ENCODE measurements at regions not wholly inside any gene's neighbourhood (a gene's known extent, or its start where the extent isn't known, plus 50 kb on each side); places are given as distances from the start of the nearest gene placed in this dataset.

DNA sequence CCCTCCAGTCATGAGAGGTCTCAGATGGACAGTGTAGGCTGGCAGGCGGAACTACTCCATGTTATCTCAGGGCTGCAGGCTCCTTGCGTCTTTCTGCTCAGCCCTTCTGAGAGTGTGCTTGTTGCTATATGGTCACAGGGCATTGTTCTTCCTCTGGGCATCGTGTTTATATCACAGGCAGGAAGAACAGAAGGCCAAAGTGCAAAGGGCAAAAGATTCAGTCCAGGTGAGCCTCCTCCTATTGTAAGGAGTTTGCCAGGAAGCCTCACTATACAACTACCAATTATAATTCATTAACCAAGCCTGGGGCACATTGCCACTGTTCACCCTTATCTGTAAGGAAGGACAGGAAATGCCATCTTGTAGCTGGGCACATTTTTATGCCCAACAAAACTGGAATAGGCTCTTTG is 195.5 kb upstream of the KITLG start:
- TF ChIP-seq, protein P1, sequence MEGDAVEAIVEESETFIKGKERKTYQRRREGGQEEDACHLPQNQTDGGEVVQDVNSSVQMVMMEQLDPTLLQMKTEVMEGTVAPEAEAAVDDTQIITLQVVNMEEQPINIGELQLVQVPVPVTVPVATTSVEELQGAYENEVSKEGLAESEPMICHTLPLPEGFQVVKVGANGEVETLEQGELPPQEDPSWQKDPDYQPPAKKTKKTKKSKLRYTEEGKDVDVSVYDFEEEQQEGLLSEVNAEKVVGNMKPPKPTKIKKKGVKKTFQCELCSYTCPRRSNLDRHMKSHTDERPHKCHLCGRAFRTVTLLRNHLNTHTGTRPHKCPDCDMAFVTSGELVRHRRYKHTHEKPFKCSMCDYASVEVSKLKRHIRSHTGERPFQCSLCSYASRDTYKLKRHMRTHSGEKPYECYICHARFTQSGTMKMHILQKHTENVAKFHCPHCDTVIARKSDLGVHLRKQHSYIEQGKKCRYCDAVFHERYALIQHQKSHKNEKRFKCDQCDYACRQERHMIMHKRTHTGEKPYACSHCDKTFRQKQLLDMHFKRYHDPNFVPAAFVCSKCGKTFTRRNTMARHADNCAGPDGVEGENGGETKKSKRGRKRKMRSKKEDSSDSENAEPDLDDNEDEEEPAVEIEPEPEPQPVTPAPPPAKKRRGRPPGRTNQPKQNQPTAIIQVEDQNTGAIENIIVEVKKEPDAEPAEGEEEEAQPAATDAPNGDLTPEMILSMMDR (IDR thresholded peaks at IDR 0.05; ENCODE audit: control extremely low read depth, extremely low read depth, low read depth, missing control alignments), result no peak
- ChIA-PET POLR2A (no interaction called here), CTCF (no interaction called here)
- no peak for DNase-seq (ENCODE audit: extremely low spot score)

DNA sequence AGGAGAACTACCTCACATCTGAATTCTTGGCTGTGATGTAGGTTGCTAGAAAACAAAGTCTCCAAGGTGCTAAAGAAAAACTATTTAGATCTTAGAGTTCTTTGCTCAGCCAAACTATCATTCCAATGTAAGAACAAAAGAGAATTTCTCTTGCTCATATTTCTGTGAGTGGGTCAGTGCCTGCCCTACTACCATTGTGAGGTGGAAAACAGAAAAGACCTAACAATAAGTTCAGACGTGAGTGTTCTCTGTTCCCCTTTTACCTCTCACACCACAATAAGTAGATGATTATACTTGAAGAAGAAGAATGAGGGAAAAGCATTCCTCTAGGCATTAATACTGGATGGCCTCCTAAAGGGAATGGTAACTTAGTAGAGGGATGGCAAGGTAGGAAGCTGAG is 187.4 kb upstream of the KITLG start:
- CTCF ChIA-PET, result interaction anchor here (1.3 kb wide), 1 partner anchor 17 kb away, joined by 3 read pairs; no protein-coding TSS in a partner anchor
- TF ChIP-seq, protein P1 (IDR thresholded peaks at IDR 0.05; ENCODE audit: control extremely low read depth, extremely low read depth, low read depth, missing control alignments), result no peak
- POLR2A ChIA-PET, result no interaction called here
- no peak for DNase-seq (ENCODE audit: extremely low spot score)

DNA sequence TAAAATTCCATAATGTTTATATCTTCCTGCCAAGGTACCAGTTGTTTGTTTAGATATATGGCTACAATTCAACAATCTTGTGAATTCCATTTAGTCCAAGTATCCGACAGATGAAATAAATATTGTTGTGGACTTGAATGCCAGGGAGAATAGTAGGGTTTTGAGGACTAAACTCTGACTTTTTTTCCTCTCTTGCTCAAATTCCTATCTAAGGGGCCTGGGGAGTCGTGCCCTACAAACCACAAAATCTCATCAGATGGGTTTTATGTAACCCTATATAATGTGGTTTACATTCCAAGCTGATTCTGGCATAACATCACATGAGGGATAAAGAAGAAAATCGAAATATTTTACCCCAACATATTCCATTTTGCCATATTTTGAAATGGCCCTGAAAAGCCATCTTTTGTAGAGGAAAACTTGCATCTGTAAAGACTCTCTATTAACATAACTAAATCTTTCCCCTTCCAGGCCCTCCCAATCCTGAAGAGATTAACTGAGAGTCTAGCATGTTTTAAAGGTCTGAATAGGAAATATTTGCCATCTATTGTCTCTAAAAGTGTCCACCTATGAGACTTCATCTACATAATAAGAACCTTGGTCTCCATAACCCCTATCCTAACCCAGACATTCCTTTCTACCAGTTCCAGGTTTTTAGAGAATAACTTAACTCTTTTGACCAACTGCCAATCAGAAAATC is 184.7 kb upstream of the KITLG start:
- ChIA-PET POLR2A (no interaction called here), CTCF (no interaction called here)
- no peak for DNase-seq (ENCODE audit: extremely low spot score)
- TF ChIP-seq, protein P1 (IDR thresholded peaks at IDR 0.05; ENCODE audit: control extremely low read depth, extremely low read depth, low read depth, missing control alignments), result no peak

DNA sequence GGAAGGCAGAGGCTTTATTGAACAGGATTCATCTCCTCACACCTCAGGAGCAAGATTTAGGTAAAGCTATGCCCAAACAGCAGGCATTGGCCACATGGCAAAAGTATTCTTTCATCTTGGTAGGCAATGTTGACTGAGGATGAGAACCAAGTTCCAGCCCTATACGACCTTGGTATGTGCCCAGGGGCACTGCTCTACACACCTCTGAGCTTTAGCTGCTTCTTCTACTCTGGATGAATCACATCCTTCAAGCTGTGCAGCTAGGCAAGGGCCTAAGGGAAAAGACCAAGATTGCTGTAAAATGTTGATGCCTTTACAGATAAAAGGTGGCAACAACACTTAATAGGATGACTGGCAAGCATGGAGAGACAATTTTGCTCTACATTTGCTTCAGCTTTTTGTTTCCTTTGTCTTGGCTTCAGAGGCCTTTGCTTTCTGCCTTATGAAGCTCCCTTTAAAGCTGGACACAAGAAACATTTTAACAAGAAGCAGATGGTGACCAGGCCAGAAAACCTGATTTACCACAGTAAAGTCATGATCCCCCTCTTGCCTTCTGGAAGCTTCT is 183.3 kb upstream of the KITLG start:
- ChIA-PET CTCF (interaction anchor here (1.3 kb wide), 1 partner anchor 17 kb away, joined by 3 read pairs; no protein-coding TSS in a partner anchor), POLR2A (no interaction called here)
- TF ChIP-seq, protein P1 (IDR thresholded peaks at IDR 0.05; ENCODE audit: control extremely low read depth, extremely low read depth, low read depth, missing control alignments), result no peak
- no peak for DNase-seq (ENCODE audit: extremely low spot score)

DNA sequence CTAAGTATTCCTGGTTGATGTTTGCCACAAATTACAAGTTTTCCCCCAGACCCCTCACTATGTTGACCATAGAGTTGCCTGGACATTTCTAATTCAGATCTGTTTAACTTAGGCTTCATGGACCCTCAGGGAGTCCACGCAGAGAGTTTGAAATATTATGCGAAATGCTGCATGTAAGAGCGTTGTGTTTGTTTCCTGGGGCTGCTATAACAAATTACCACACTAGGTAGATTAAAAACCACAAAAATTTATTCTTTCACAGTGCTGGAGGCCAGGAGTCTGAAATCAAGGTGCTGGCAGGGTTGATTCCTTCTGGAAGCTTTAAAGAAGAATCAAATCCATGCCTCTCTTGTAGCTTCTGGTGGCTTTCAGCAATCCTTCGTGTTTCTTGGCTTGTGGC is 177.9 kb upstream of the KITLG start:
- ChIA-PET CTCF (no interaction called here), POLR2A (no interaction called here)
- DNase-seq (ENCODE audit: extremely low spot score), result no peak
- TF ChIP-seq, protein P1 (IDR thresholded peaks at IDR 0.05; ENCODE audit: control extremely low read depth, extremely low read depth, low read depth, missing control alignments), result no peak

DNA sequence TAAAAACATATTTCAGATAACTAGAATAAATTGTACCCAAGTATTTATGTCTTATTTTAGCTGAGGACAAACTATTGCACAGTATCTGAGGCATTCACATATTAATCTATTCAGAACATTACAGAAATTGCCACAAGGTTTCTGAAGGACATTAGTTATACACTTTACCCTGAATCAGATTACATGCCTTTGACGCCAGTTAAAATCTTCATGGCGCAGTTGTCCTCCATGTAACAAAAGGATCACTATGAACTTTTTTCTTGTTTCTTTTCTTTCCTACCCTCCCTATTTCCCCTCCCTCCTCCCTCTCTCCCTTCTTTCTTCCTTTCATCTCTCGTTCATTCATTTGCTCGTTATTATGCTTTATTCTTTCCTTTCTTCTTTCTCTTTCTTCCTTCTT is 176.6 kb upstream of the KITLG start:
- ChIA-PET CTCF (no interaction called here), POLR2A (no interaction called here)
- TF ChIP-seq, protein P1 (IDR thresholded peaks at IDR 0.05; ENCODE audit: control extremely low read depth, extremely low read depth, low read depth, missing control alignments), result no peak
- DNase-seq (ENCODE audit: extremely low spot score), result no peak
